CD4-positive, alpha-beta T cell (primary cell): ENCODE measurements at regions not wholly inside any gene's neighbourhood (a gene's known extent, or its start where the extent isn't known, plus 50 kb on each side); places are given as distances from the start of the nearest gene placed in this dataset.

Experiments
- ATAC-seq: fragments of 200-7000 bp; cut with Tn5 transposase; one replicate; pipeline ENCODE4 v1.10.0; 2022; ENCODE audit warnings: mild to moderate bottlenecking; ENCODE audit not compliant: poor library complexity
- CTCF ChIA-PET: fragments of 350-600 bp; sonication (Branson Sonifier 250); formaldehyde crosslinking; loops from one replicate; lab custom pipeline; 2021; ENCODE audit warnings: antibody characterized with exemption, inconsistent platforms; lab: Charles Lee
- POLR2A ChIA-PET: fragments of 350-600 bp; sonication (Branson Sonifier 250); formaldehyde crosslinking; loops from one replicate; lab custom pipeline; 2021; ENCODE audit warnings: antibody characterized with exemption, inconsistent platforms; lab: Charles Lee
- DNase-seq, 14 experiments: peaks; one replicate each; pipeline ENCODE4 v3.0.0-alpha.2; 2013 to 2020; ENCODE audit warnings: mixed read lengths in 2 of 14
- H3K27ac ChIP-seq, 2 donors: one replicate each; pipeline versions ENCODE4 v1.5.1 to v1.7.0; 2013; ENCODE audit warnings: low read length in 2 of 2, low read depth in 1 of 2, mild to moderate bottlenecking in 1 of 2
- H3K27me3 ChIP-seq, 2 experiments: 1 replicate in 1 of 2; 2 replicates in 1 of 2; pipeline versions ENCODE4 v1.6.1 to v1.7.0; 2013; ENCODE audit warnings: low read length in 2 of 2, control low read depth in 1 of 2, mild to moderate bottlenecking in 1 of 2, moderate library complexity in 1 of 2; ENCODE audit not compliant: insufficient read depth in 2 of 2, control insufficient read depth in 1 of 2
- H3K36me3 ChIP-seq: one replicate; pipeline ENCODE4 v1.6.1; 2013; ENCODE audit warnings: low read length, control low read depth; ENCODE audit not compliant: insufficient read depth
- H3K4me1 ChIP-seq: one replicate; pipeline ENCODE4 v1.6.1; 2013; ENCODE audit warnings: low read length, control low read depth; ENCODE audit not compliant: insufficient read depth
- H3K4me3 ChIP-seq: one replicate; pipeline ENCODE4 v1.5.1; 2013; ENCODE audit warnings: mild to moderate bottlenecking, low read length, moderate library complexity
- H3K9me3 ChIP-seq, 2 experiments: 1 replicate in 1 of 2; 2 replicates in 1 of 2; pipeline versions ENCODE4 v1.6.1 to v1.7.0; 2013; ENCODE audit warnings: low read length in 2 of 2, mild to moderate bottlenecking in 2 of 2, control low read depth in 1 of 2, moderate library complexity in 1 of 2; ENCODE audit not compliant: control insufficient read depth in 1 of 2, insufficient read depth in 1 of 2
- H3K27ac Mint-ChIP-seq: one replicate; pipeline ENCODE4 v1.8.0; 2020; ENCODE audit warnings: mixed read lengths
- H3K27me3 Mint-ChIP-seq: one replicate; pipeline ENCODE4 v1.8.0; 2021; ENCODE audit warnings: mixed read lengths
- H3K36me3 Mint-ChIP-seq: one replicate; pipeline ENCODE4 v1.8.0; 2021; ENCODE audit warnings: low read depth, mixed read lengths
- H3K4me1 Mint-ChIP-seq: one replicate; pipeline ENCODE4 v1.8.0; 2021; ENCODE audit warnings: low read depth, mixed read lengths
- H3K4me3 Mint-ChIP-seq: one replicate; pipeline ENCODE4 v1.8.0; 2020; ENCODE audit warnings: mild to moderate bottlenecking, mixed read lengths
- H3K9me3 Mint-ChIP-seq: one replicate; pipeline ENCODE4 v1.8.0; 2020; ENCODE audit warnings: mixed read lengths
- intact Hi-C, 2 experiments: fragments of 100-400 bp; cut with DNase I in 1 of 2; cut with micrococcal nuclease in 1 of 2; formaldehyde crosslinking; loops; one replicate each; pipeline versions ENCODE4 v1.15.1 to v1.9.0; 2023 to 2025; cut with DNase I, micrococcal nuclease
- TF ChIP-seq, protein P1 (sequence below): fragments of 200-600 bp; IDR thresholded peaks from one replicate; pipeline ENCODE4 v1.8.0; 2022; ENCODE audit warnings: antibody characterized with exemption, mild to moderate bottlenecking

DNA sequence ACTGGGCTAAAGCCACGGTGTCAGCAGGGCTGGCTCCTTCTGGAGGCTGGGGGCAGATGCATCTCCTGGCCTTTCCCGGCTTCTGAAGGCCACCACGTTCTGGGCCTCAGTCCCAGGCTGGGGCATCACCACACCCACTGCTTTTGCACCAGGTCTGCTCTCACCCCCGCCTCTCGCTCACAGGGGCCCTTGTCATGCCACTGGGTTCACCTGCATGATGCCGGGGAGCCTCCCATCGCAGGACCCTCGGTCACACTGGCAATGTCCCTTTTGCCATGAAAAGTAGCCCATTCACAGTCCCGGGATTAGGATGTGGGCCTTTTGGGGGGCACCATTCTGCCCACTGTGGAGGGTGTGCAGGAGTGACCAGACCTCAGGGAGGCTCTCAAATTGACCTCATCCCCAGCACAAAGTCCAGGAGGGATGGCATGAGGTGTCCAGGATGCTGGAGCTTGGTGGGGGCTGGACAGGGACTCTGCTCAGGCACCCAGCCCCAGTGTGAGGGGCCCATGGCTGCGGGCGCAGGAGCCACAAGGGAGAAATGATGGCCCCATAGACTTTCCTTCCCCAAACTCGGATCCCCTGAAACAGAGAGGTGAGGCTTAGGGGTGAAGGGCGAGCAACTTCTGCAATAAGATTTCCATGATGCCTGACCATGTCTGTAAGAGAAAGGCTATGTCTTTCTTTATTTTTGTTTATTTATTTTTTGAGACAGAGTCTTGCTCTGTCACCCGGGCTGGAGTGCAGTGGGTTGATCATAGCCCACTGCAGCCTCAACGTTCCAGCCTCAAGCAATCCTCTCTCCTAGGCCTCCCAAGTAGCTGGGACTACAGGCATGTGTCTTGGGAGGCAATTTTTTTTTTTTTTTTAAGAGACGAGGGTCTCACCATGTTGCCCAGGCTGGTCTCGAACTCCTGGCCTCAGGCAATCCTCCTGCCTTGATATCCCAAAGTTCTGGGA, 189.1 kb downstream of the GOLGA6L6 start:
- Mint-ChIP-seq H3K4me3 (no peak overlapping the region), H3K27ac (no peak overlapping the region), H3K27me3 (peaks cover 13% of the 10 kb centered on the region), H3K9me3 (no peaks in the 10 kb centered on the region), H3K36me3 (no peaks in the 10 kb centered on the region), H3K4me1 (peaks cover 7% of the 10 kb centered on the region)
- Histone ChIP-seq H3K4me3 (no peak overlapping the region), H3K36me3 (no peaks in the 10 kb centered on the region), H3K4me1 (peaks cover 36% of the 10 kb centered on the region), H3K9me3 (peaks cover 0 to 57% of the 10 kb centered on the region in 2 experiments), H3K27me3 (no peaks in the 10 kb centered on the region), H3K27ac (no peak overlapping the region)
- intact Hi-C loops, result loop anchor here (1.0 to 10.0 kb wide), 3 partner anchors 10 to 1872 kb away; no protein-coding TSS in a partner anchor
- ChIA-PET POLR2A (interaction anchor here (6.6 kb wide), 1 partner anchor 1870 kb away, joined by 59 read pairs; no protein-coding TSS in a partner anchor), CTCF (no interaction called here)
- peak in 2 of 14 experiments; percentile 8 to 32 for DNase-seq
- ATAC-seq, result no peak
- TF ChIP-seq, protein P1, sequence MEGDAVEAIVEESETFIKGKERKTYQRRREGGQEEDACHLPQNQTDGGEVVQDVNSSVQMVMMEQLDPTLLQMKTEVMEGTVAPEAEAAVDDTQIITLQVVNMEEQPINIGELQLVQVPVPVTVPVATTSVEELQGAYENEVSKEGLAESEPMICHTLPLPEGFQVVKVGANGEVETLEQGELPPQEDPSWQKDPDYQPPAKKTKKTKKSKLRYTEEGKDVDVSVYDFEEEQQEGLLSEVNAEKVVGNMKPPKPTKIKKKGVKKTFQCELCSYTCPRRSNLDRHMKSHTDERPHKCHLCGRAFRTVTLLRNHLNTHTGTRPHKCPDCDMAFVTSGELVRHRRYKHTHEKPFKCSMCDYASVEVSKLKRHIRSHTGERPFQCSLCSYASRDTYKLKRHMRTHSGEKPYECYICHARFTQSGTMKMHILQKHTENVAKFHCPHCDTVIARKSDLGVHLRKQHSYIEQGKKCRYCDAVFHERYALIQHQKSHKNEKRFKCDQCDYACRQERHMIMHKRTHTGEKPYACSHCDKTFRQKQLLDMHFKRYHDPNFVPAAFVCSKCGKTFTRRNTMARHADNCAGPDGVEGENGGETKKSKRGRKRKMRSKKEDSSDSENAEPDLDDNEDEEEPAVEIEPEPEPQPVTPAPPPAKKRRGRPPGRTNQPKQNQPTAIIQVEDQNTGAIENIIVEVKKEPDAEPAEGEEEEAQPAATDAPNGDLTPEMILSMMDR, result no peak

DNA sequence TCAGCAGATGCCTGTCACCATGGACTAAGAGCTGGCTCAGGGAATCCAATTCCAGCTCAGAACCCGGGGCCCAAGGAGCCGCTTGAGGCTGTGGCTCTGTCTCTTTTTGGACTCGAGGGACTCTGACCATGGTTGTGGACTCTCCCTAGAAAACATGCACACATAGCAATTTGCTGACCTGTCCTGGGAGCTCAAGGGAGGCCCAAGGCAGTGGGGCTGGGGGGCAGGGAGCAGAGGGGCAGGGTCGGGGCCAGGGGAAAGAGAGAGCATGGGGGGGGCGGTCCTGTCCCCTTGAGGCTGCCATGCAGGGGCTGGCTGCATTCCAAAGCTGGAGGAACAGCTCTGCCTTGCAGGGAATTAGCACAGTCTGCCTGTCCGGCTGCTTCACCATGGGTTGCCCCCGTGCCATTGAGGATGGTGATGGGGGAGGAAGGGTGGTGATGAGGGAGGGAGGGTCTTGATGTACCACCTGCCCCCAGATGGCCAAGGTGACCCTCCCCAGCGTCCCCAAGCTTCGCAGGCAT, 190.1 kb downstream of the GOLGA6L6 start:
- Mint-ChIP-seq H3K4me1 (peaks cover 5% of the 10 kb centered on the region), H3K27ac (no peak overlapping the region), H3K4me3 (no peak overlapping the region), H3K27me3 (peaks cover 12% of the 10 kb centered on the region), H3K36me3 (no peaks in the 10 kb centered on the region), H3K9me3 (no peaks in the 10 kb centered on the region)
- ATAC-seq (no peak), DNase-seq (peak in 3 of 14 experiments; percentile 11 to 44 (median 37))
- Histone ChIP-seq H3K4me3 (no peak overlapping the region), H3K27ac (no peak overlapping the region), H3K9me3 (peaks cover 0 to 56% of the 10 kb centered on the region in 2 experiments), H3K27me3 (no peaks in the 10 kb centered on the region), H3K4me1 (peaks cover 30% of the 10 kb centered on the region), H3K36me3 (no peaks in the 10 kb centered on the region)
- intact Hi-C loops, result loop anchor here in 1 of 2 experiments (10.0 kb wide), 2 partner anchors 157 to 1873 kb away; no protein-coding TSS in a partner anchor
- CTCF ChIA-PET, result no interaction called here
- TF ChIP-seq, protein P1, result no peak
- POLR2A ChIA-PET, result no interaction called here

DNA sequence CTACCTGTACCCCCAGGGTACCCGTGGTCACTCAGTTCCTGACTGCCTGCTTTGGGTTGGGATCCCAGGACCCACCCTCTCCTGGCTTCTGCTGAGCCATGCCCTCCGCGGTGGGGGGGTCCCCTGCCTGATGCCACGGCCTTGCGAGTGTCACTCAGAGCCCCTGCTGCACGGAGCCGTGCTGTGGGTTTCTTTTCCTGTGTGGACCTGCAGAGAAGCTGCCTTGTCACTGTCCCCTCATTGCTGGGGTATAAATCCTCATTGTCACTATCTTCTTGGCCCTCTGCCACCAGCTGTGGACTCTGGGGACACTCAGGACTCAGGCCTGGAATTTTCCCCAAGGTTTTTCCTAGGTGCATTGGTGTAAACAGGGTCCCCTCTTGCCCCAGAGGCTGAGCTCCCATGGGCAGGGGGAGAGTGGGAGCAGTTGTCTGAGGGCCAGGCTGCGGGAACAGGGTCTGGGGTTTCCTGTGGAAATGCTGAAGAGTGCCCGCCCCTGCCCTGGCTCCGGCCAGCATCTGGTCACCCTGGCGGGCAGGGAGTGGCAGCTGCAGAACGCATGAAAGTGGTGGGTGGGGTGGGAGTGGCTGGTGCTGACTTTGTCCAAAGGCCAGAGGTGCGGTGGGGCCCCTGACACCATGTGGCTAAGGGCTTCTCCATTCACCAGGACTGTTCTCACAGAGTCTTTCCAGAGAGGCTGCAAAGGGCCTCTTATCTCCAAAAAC, 191.7 kb downstream of the GOLGA6L6 start:
- no peaks in the 10 kb centered on the region for H3K9me3 Mint-ChIP-seq
- Histone ChIP-seq H3K27me3 (no peaks in the 10 kb centered on the region), H3K27ac (no peak overlapping the region), H3K4me3 (no peak overlapping the region), H3K4me1 (peaks cover 23% of the 10 kb centered on the region), H3K36me3 (no peaks in the 10 kb centered on the region), H3K9me3 (peaks cover 0 to 70% of the 10 kb centered on the region in 2 experiments)
- H3K27ac Mint-ChIP-seq, result no peak overlapping the region
- intact Hi-C loops, result loop anchor here (1.0 to 10.0 kb wide), 4 partner anchors 8 to 1875 kb away; no protein-coding TSS in a partner anchor
- no peaks in the 10 kb centered on the region for H3K36me3 Mint-ChIP-seq
- TF ChIP-seq, protein P1, result no peak
- DNase-seq, result peak in 2 of 14 experiments; percentile 17 to 35
- ChIA-PET POLR2A (no interaction called here), CTCF (no interaction called here)
- H3K4me1 Mint-ChIP-seq, result no peaks in the 10 kb centered on the region
- ATAC-seq, result no peak
- no peak overlapping the region for H3K4me3 Mint-ChIP-seq
- H3K27me3 Mint-ChIP-seq, result peaks cover 8% of the 10 kb centered on the region
